ENCODE measurements at regions not wholly inside any gene's neighbourhood (a gene's known extent, or its start where the extent isn't known, plus 50 kb on each side); places are given as distances from the start of the nearest gene placed in this dataset.

GRCh38 chr4:157887316-157887715 is 285.5 kb downstream of the GASK1B start:
- H3K4me3 ChIP-seq (ENCODE audit: low read depth, low read length) = no peak overlapping the region
- no peak for TF ChIP-seq CTCF (IDR thresholded peaks at IDR 0.05; ENCODE audit: insufficient read depth, low read depth, low read length)
- DNase-seq (ENCODE audit: low read depth) = no peak

DNA sequence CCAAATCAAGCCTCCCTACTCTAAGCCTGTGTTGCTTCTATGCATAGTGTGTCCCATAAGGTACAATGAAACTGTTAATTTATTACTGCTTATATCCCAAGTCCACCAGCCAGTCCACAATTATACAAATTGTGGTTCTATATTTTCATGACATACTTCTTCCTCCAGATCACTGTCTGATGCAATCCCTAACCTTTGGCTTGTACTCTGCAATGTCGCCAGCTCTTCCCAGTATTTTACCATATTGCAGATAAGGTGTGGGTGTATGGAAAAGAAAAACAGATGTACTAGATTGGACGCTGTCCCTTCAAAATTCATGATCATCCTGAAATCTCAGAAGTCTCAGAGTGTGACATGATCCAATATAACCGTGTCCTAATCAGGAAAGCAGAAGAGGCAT is 286.2 kb downstream of the GASK1B start:
- no peak for TF ChIP-seq CTCF (IDR thresholded peaks at IDR 0.05; ENCODE audit: insufficient read depth, low read depth, low read length)
- no peak overlapping the region for H3K4me3 ChIP-seq (ENCODE audit: low read depth, low read length)

GRCh38 chr4:157885811-157886210 is 287.0 kb downstream of the GASK1B start:
- no peak for DNase-seq (ENCODE audit: low read depth)

More for the DNA sequence above, 286.2 kb downstream of the GASK1B start:
- DNase-seq (ENCODE audit: low read depth) = peak; percentile 8

GRCh38 chr4:157882901-157883300 is 289.9 kb downstream of the GASK1B start:
- no peak for DNase-seq (ENCODE audit: low read depth)
- no peak overlapping the region for H3K4me3 ChIP-seq (ENCODE audit: low read depth, low read length)
- no peak for TF ChIP-seq CTCF (IDR thresholded peaks at IDR 0.05; ENCODE audit: insufficient read depth, low read depth, low read length)

More at GRCh38 chr4:157885811-157886210, 287.0 kb downstream of the GASK1B start:
- no peak overlapping the region for H3K4me3 ChIP-seq (ENCODE audit: low read depth, low read length)
- no peak for TF ChIP-seq CTCF (IDR thresholded peaks at IDR 0.05; ENCODE audit: insufficient read depth, low read depth, low read length)

DNA sequence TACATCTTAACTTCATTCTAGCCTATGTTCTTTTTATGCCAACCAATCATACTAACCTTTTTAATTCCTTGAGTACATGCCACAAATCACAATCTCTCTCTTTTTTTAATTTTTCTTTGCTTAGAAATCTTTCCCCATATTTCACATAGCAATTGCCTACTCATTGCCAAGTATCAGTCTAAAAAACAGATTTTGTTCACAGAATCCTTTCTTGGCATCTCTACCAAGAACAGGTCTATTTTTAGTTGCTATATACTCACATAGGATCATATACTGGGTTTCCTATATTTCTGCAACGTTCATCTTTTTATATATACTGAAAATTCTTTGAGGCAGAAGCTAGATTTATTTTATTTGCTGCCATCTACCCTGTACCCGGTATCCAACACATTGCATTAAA is 292.1 kb downstream of the GASK1B start:
- no peak for DNase-seq (ENCODE audit: low read depth)
- TF ChIP-seq CTCF (IDR thresholded peaks at IDR 0.05; ENCODE audit: insufficient read depth, low read depth, low read length) = no peak

DNA sequence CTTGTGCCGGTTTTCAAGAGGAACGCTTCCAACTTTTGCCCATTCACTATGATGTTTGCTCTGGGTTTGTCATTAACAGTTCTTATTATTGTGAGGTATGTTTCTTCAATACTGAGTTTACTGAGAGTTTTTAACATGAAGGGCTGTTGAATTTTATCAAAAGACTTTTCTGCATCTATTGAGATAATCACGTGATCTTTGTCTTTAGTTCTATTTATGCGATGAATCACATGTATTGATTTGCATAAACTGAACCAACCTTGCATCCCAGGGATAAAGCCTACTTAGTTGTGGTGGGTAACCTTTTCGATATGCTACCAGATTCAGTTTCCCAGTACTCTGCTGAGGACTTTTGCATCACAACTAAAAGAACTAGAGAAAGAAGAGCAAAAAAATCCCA is 318.0 kb downstream of the GASK1B start:
- no peak for TF ChIP-seq CTCF (IDR thresholded peaks at IDR 0.05; ENCODE audit: insufficient read depth, low read depth, low read length)
- H3K4me3 ChIP-seq (ENCODE audit: low read depth, low read length) = no peak overlapping the region
- no peak for DNase-seq (ENCODE audit: low read depth)

More for the DNA sequence above, 292.1 kb downstream of the GASK1B start:
- no peak overlapping the region for H3K4me3 ChIP-seq (ENCODE audit: low read depth, low read length)

- no peak overlapping the region for H3K4me3 ChIP-seq (ENCODE audit: low read depth, low read length)
- no peak for DNase-seq (ENCODE audit: low read depth)
- TF ChIP-seq CTCF (IDR thresholded peaks at IDR 0.05; ENCODE audit: insufficient read depth, low read depth, low read length) = no peak
These were observed 332.2 kb downstream of the GASK1B start for GRCh38 chr4:157840648-157841047.
